Heart left ventricle (tissue), 13 donors: ENCODE measurements at regions not wholly inside any gene's neighbourhood (a gene's known extent, or its start where the extent isn't known, plus 50 kb on each side); places are given as distances from the start of the nearest gene placed in this dataset.

Experiments
- POLR2A ChIP-seq, 2 donors: fragments of 450-650 bp; IDR thresholded peaks; one replicate each; pipeline ENCODE4 v1.6.1; 2017; ENCODE audit warnings: antibody characterized with exemption in 2 of 2, mild to moderate bottlenecking in 2 of 2, moderate library complexity in 2 of 2
- TF ChIP-seq, protein P1 (sequence below), 12 donors: fragments of 200-600 bp; sonication (generic) in 4 of 12; IDR thresholded peaks; one replicate each; pipeline versions ENCODE4 v1.5.0 to v1.8.0; 2018 to 2022; ENCODE audit warnings: antibody characterized with exemption in 12 of 12, mild to moderate bottlenecking in 5 of 12
- donor health status: ischemic (EF 13 %, LVEDD 7.1; RV severe dilation, severe dysfunction).
- donor health status: DM: no; HTN: yes; CAD: no.
- donor health status: DM: no; HTN: no; CAD: no.
- donor health status: ischemic (EF 25% LVEDD 6.9; RV normal size, moderate dysfunction).
- donor health status: ischemic (EF 25% LVEDD 5.7; RV mildly dilated, moderate dysfunction).
- donor health status: ischemic (EF 35%, LVEDD 5.7; RV mildly dilated, moderate dysfunction).
- donor health status: nonischemic (EF 11% LVEDD 7.7; RV severe dilation, severe dysfunction).
- donor health status: DM: yes; HTN: yes; CAD: no.
- donor health status: PGD.
- donor health status: ischemic (EF 29% LVEDD 5.4; RV normal size, mild dysfunction).
- donor health status: nonischemic (EF 23%, LVEDD 6.1; RV moderate dilation, normal function).

DNA sequence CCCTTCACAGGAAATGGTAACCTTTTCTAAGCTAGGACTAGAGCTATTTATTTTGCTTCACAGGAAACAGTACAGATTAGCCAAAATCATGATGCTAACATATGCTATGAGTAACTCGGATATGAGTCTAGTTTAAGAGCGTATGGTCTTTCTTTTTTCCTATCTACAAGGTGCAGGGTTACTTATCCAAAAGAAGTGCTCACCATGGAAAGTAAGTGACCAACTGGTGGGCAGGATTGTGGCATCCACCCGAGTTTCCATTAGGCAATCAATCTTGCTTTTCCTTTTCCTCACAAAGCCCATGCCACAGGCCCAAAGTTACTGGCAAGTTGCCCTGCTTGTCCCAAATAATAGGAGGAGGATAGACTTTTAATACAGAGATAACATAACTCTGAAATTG is 765.1 kb upstream of the POM121L12 start:
- TF ChIP-seq, protein P1, sequence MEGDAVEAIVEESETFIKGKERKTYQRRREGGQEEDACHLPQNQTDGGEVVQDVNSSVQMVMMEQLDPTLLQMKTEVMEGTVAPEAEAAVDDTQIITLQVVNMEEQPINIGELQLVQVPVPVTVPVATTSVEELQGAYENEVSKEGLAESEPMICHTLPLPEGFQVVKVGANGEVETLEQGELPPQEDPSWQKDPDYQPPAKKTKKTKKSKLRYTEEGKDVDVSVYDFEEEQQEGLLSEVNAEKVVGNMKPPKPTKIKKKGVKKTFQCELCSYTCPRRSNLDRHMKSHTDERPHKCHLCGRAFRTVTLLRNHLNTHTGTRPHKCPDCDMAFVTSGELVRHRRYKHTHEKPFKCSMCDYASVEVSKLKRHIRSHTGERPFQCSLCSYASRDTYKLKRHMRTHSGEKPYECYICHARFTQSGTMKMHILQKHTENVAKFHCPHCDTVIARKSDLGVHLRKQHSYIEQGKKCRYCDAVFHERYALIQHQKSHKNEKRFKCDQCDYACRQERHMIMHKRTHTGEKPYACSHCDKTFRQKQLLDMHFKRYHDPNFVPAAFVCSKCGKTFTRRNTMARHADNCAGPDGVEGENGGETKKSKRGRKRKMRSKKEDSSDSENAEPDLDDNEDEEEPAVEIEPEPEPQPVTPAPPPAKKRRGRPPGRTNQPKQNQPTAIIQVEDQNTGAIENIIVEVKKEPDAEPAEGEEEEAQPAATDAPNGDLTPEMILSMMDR (IDR thresholded peaks at IDR 0.05) = no peak
- TF ChIP-seq POLR2A (IDR thresholded peaks at IDR 0.05) = no peak
